GM18873 (cell line): ENCODE measurements at regions not wholly inside any gene's neighbourhood (a gene's known extent, or its start where the extent isn't known, plus 50 kb on each side); places are given as distances from the start of the nearest gene placed in this dataset.

Experiments used
- ATAC-seq: cut with Tn5 transposase; IDR thresholded peaks from one replicate; pipeline ENCODE4 v1.9.1; 2021; ENCODE audit warnings: mild to moderate bottlenecking, moderate library complexity, moderate number of reproducible peaks; ENCODE audit not compliant: unreplicated experiment, low FRiP score

DNA sequence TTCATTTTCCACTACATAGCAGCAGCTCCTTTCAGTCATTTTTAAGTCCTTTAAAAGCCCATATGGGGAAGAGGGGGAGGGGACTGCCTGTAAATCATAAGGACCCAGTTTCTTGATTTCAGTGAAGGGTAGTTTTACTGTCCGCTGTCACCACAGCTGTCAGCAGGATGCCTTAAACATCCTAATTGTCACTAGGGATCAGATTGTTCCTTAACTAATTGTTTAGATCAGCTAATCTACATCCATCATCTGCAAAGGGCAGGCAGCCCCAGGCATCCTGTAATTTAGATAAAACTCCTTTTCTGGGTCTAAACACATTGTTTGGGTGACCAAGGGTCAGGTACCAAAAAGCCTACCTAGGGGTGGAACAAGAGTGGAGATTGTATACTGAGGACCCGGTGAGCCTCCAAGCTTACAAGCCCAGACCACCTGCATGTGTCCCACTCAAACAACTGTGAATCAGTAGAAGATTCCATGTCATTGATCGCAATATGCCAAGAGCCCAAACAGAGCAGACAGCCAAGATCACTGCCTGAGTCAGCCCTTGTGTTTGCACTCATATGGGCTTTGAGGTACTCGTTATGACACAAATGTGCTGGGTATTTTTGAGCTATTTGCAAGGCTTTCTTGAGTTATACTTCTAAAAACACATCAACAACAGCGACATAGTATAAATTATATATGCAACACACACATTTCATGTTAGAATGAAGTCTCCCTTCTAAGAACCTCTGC, 198.7 kb upstream of the CEP162 start:
- no peak for ATAC-seq

DNA sequence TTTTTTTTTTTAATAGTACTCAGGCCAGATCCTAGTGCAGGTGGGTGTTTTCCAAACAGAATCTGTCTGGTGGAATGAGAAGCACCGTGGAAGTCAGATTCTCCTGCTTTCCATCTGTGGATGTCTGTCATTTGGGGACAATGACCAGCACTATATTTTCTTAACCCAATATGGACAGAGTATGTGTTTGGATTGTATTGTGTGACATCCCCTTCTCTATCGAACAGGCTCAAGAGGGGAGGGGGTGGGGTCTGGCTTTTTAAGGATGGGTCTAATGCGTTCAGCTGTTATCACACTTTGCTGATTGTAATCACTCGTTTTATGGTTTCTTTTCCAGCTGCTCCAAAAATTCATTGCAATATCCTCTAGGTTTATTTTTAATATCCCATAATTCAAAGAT, 197.5 kb upstream of the CEP162 start:
- ATAC-seq, result no peak

DNA sequence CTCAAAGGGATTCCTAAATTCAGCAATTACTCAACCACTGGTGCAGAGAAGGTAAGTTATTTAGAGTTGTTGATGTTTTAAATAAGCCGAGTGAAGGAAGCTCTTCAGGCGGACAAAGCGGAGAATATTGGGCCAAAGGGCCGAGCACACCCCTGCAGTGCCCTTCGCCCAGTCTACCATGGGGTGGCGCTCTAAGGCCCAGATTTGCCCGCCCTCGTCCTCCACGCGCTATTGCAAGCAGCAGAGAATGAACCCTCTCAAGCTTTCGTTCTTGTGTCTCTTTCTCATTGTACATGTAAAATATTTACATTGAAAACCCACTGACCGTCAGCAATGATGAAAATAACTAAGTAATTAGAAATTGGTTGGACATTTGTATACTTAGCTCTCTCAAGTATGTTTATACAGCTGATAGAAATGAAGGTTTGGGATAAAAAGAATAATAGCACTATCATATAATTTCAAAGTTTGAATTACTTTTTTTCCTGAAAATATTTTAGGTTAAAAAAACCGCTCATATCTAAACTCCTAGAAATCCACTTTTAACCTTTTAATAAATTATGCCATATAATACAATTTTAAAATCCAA, 195.0 kb upstream of the CEP162 start:
- no peak for ATAC-seq

DNA sequence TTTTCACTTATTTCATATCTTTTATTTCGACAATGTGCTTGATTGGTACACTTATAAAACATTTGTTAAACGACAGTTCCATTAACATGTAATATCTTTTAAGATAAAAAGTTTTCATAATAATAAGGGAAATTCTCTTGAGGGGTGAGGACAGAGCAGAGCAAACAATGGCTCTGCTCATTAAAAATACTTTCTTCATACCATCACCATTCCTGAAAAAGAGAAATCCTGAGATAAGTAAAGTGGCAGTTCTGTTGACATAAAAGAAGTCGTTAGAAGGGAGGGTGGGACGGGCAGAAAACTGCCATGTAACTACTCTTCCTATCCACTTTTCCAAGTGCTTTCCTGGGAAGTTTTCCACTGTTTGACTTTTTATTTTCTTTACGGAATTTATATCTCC, 193.6 kb upstream of the CEP162 start:
- no peak for ATAC-seq

DNA sequence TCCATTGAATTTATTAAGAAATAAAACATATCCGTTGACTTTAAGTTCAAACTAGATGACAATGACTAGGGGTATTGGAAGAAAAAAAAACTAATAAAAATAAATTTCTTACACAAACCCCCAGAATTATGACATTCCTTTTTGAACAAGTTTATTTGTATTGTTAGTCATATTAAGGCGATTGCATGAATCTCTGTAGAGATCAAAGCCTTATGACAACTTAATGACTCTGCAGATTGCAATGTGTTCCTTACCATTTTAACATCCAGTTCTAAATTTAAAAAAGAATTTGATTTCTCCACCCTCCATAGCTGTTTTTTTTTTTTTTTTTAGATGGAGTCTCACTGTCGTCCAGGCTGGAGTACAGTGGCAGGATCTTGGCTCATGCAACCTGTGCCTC, 189.8 kb upstream of the CEP162 start:
- no peak for ATAC-seq

DNA sequence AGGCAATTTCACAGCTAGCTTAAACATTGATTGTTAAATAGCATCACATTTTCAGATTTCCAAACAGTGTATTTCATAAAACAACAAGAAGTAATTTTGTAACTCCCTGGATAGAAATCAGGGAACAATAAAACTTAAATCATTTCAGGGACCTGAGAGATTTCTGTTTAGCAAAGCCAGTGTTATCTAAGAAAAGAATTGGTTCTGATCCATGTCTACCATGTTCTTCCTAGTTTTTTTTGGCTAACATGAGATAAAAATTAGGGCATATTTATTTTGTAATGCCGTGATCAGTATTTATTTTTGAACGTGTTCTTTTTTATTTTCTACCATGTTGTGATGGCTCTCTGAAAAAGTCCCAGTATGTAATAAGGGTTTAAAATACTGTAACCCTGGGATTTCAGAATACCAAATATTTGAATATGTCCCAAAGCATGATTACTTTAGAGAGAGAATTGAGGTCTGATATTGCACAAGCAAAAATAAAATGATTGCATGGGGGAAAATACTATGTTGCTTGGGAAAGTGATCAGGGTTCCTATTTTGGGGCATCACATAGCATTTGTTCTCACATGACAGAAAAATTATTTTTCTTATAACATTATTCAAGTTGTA, 188.7 kb upstream of the CEP162 start:
- ATAC-seq, result no peak

DNA sequence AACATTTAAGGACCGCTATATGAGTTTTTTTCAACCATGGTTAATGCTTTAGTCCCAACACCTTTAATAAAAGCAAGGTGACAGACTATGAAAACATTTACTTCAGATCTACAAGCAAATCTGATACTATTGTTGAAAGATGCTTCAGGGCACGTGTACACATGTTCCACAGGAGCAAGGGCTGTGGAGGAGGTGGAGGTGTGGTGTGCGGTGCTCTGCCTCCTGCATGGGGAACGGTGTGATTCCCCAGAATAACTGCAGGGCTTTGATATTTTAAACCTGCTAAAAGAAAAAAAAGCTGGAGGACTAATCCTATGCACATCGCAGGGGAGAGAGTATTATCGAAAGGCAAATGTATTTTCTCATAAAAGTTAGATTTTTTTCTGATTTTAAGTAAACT, 188.1 kb upstream of the CEP162 start:
- no peak for ATAC-seq

DNA sequence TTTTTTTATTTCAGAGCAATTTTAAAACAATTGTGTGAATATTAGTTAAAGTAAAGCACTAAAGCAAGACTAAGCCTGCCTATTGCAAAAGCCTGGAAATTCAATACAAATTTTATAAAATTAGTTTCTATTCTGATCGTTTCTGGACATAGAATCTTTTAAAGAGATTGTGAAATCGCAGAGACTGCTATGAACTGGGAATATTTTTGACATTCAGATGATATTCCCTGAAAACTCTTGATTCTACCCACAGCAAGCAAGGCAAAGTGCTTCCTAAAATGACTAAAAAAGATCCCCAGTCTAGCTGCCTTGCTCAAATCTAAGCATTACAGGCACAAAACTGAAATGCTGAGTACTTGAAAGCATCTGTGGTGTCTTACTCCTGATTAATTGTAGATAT, 187.6 kb upstream of the CEP162 start:
- no peak for ATAC-seq

DNA sequence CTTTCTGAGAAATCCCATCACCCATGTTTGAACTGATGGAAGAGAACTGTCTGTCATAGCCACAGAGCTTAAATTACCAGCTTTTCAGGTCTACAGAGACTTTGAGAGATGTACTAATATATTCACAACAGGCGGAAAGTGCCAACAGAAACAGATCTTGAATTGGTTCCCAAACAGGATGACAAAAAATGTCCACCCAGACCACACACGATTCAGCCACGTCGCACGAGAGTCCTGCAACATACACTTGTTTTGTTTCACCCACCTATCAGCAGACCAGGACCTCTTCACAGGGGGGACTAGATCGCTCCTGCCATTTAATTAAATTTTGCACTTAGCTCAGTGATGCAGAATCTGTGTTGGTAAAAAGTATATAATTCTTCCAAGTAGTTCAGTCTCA, 187.1 kb upstream of the CEP162 start:
- no peak for ATAC-seq

DNA sequence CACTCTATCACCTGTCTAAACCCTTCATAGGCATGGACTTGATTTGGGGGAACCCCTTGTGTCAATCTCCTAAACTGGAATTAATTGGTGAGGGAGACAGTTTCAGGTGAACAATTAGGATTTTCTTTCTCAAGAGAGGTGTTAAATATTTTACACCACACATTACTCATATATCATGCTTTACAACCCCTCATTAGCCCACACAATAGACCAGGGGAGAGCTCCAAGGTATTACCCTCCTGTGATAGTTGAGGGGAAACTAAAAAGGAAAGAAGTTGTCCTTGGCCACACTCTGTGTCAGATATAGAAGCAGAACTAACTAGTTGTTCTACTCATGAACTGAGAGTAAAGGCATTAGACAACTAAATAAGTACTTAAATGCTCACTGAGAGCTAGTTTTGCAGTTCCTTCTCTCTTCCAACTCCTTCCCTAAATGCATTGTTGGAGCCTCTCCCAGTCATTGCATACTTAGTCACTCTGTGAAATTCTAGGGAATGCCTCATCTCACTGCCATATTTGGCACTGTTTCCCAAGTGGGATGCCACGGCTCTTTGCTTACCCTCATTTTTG, 183.7 kb upstream of the CEP162 start:
- ATAC-seq, result no peak

DNA sequence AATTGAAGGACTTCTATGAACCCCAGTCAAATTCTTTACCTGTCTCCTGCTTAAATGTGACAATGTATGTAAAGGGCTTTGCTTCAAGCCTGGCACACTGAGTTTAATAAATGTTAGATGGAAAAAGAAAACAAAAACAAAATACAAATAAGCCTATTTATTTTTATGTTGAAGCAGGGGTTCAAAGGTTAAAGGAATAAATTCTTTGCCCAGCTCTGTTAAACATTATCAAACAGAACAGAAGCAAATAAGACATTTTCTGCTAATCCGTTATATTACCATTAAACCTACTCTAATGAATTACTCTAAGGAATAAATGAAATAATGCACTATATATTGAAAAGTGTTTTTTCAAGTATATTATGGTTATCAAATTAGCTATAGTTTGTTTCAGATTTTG, 182.5 kb upstream of the CEP162 start:
- ATAC-seq, result no peak

DNA sequence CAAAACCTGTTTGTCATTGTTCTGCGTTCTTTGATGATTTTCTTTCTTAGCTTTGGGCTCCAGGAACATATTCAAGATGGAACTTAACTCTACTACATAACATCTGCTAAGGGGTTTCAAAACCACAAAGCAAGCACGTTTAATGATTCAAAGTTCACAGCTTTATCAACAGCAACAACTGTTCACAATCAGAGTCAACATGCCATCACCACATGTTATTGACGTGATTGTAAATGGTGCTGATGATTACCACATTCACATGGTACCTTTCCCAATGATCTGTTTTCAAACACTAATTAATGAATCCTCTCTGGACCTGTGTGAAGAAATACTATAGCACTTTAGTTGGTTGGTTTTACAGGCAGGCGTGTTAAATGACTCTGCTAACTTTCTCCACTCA, 180.6 kb upstream of the CEP162 start:
- no peak for ATAC-seq

DNA sequence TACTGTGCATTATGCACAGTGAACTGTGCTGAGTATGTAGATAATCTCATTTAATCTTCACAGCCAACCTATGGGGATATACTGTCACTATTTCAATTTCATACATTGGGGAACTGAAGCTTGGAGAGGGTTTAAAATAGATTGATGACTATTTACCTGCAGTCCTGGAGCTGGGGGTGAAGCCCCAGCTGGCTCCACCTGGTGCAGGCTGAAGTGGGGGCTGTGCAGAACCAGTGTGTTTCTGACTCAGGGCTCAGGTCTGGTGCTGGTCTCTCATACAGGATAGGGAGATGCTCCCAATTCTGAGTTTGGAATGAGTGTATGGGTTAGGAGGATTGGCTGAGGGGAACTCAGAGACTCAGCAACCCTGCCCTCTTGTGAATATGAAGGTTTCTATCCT, 176.1 kb upstream of the CEP162 start:
- ATAC-seq, result no peak

DNA sequence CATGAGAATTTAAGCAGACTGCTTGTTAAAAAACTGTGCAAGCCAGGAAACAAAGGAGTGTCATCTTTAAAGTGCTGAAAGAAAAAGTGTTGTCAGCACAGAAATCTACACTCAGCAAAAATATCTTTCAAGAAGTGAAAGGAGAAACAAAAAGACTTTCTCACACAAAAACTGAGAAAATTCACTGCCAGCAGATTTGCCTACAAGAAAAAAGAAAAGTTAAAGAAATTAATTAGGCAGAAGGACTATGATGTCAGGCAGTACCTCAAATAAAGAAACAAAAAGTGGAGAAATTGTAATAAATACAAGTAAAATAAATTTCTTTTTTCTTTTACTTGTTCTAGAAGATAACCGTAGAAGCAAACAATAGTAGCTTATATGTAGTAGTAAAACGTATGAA, 171.6 kb upstream of the CEP162 start:
- no peak for ATAC-seq

DNA sequence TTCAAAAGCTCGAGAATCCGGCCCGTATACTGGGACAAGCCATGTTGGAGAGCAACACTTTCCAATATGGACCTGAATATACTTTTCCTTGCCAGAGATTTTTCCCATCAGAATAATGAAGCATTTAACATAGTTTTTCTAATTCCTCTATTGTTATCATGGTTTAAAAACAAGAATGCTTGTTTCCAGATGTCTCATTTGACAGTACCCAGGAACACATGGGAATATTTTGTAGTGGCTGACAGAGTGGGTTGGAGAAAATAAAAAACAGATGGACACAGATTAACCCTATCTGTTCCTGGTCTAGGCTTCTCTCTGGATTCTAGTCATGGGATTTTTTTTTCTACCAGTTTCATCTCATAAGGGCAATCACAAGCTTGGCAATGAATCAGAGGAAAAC, 164.8 kb upstream of the CEP162 start:
- no peak for ATAC-seq

DNA sequence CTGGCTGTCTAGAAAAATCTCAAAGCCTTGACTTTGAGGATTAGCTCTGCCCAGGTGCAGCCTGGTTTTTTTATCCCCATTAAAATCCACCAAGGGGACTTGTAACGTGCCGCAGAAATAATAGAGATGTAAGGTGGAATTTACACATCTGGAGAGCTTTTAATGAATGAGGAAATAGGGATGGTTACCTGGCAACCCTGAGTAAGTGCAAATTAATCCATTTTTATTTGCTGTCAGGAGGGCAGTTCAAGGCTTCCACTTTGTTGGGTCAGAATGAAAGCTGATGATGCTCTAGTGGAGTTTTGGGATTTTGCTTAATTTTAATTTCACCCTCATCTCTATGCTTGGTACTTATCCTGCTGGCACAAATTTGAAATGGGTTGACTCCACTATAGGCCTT, 163.4 kb upstream of the CEP162 start:
- ATAC-seq, result no peak

DNA sequence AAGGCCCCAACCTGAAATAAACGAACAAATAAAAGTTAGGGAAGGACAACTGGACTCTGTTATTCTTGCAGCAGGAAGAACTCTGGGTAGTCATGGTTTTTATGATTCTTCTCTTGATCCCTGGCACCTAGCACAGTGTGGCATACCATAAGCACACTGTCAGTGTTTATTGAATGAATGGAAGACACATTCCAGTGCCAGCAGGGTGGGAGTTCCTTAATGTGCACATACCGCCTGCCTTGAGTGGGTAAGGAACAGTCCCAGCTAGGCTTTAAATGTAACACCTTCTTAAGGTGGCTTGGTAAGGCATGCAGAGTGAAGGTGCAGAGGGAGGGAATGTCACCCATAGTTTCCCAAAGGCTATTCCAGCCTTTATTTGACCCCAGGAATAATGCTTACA, 162.9 kb upstream of the CEP162 start:
- no peak for ATAC-seq

DNA sequence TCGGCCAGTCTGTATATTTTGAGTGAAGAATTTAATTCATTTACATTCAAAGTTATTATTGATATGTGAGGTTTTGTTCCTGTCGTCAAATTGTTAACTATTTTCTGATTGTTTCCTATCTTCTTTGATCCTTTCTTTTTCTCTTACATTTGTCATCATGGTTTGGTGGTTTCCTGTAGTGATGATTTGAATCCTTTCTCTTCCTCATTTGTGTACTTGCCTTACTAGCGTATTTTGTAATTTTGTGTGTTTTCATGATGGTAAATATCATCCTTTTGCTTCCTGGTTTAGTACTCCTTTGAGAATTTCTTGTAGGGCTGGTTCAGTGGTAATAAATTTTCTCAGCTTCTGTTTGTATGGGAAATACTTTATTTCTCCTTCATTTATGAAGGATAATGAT, 151.7 kb upstream of the CEP162 start:
- no peak for ATAC-seq

DNA sequence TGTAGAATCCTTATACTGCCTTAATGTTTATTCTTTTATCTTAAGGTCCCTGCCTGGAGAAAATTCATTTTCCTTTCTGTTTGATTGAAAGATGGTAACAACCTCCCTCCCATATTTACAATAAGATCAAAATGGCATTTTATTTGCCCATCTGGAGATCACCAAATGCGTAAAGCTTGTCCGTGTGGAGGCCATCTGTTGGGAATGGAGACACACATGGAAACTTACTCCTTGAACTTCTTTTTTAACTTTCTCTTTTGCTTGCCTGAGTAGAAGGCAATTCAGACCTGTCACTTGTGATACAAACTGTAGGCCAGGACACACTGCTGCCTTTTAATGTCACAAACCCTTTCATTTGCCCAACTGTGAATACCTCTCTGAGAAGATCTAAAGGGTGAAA, 144.8 kb upstream of the CEP162 start:
- no peak for ATAC-seq

DNA sequence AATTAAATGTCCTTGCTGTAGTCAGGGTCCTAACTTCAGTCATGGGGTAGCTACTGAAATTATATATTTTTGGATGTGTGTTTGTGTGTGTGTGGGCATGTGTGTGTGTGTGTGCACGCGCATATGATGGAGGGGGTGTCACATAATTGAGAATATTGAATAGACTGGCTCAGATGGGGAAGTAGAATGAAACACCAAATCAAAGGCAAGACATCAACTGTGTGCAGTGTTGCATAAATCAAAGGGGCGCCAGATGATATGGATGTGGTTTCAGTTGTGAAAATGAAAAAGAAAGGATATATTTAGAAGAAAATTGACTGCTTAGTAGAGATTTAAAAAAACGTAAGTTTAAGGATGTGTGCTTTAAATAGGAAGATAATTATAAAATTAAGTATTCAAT, 144.2 kb upstream of the CEP162 start:
- no peak for ATAC-seq

DNA sequence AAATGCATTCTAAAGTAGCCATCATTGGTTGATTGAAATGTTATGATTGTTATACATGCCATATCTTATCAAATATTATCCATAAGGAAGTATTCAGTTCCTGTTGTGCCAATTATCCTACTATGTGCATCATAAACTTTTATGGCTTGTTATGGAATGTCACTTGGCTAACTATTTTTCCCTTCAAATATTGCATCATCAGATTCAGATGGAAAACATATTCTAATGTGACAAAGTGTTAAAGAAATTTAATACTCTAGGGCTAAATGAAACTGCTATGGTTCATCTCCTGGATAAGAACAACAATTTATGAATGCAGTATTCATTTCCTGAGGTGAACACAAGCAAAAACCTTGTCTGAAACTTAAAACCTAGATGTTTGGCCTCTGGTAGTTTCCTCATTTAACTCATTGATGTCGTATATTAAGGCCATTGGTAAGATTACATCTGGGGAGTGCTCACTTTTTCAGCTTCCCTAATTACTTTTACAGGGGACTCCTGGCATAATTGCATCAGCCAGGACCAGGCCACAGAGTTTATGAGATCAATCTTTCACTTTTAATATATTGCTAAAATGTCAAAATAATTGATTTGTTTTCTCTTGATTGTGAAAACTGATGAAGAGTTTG, 134.9 kb upstream of the CEP162 start:
- ATAC-seq, result no peak
